ENCODE measurements at regions not wholly inside any gene's neighbourhood (a gene's known extent, or its start where the extent isn't known, plus 50 kb on each side); places are given as distances from the start of the nearest gene placed in this dataset.

GRCh38 chr7:149362696-149363095 lies 98.2 kb downstream of the ZNF777 start:
- ChIA-PET POLR2A (no interaction called here), CTCF (ENCODE audit: low intra/inter-chr PET ratio, low total read pairs) (no interaction called here)
- DNase-seq (ENCODE audit: low spot score) (no peak), FAIRE-seq (no peak), ATAC-seq (no peak)
- Histone ChIP-seq H3K27me3 (ENCODE audit: control insufficient read depth in 1 of 2, insufficient read depth in 2 of 2, low read length in 2 of 2) (no peaks in the 10 kb centered on the region; a peak in 1 of 5 replicates), H3K4me1 (ENCODE audit: insufficient read depth, low read length) (no peaks in the 10 kb centered on the region), H3K9me3 (ENCODE audit: low read length) (no peaks in the 10 kb centered on the region), H3K36me3 (replicated peaks in 1 of 2; ENCODE audit: control insufficient read depth in 1 of 2, insufficient read depth in 2 of 2, low read length in 2 of 2) (no peaks in the 10 kb centered on the region), H3K4me2 (ENCODE audit: low read depth, low read length) (no peak overlapping the region), H3K9ac (ENCODE audit: insufficient read depth, low read depth, low read length) (no peak overlapping the region), H3K79me2 (ENCODE audit: insufficient read depth, low read length) (no peaks in the 10 kb centered on the region), H3K27ac (ENCODE audit: extremely low read length, insufficient read depth, low read length) (no peak overlapping the region), H4K20me1 (ENCODE audit: insufficient read depth, low read length) (no peaks in the 10 kb centered on the region), H2AFZ (ENCODE audit: low read length) (no peak overlapping the region), H3K4me3 (replicated peaks in 1 of 3; ENCODE audit: insufficient read depth in 1 of 3, low read depth in 2 of 3, low read length in 3 of 3) (no peak overlapping the region)
- no TSS peak for BruUV-seq (replicated peaks)
- TF ChIP-seq ZNF460 (CRISPR knock-in tag; IDR thresholded peaks at IDR 0.05; ENCODE audit: borderline replicate concordance) = no peak
- no peak for TF ChIP-seq RFXAP (CRISPR knock-in tag; IDR thresholded peaks at IDR 0.05; ENCODE audit: borderline replicate concordance)
- TF ChIP-seq, protein P1, sequence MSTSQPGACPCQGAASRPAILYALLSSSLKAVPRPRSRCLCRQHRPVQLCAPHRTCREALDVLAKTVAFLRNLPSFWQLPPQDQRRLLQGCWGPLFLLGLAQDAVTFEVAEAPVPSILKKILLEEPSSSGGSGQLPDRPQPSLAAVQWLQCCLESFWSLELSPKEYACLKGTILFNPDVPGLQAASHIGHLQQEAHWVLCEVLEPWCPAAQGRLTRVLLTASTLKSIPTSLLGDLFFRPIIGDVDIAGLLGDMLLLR (CRISPR knock-in tag; IDR thresholded peaks at IDR 0.05) = no peak
- no peak for TF ChIP-seq EED (CRISPR knock-in tag; IDR thresholded peaks at IDR 0.05)
- no peak for TF ChIP-seq DR1 (CRISPR knock-in tag; IDR thresholded peaks at IDR 0.05)
- TF ChIP-seq ZNF609 (CRISPR knock-in tag; IDR thresholded peaks at IDR 0.05; ENCODE audit: borderline replicate concordance) = no peak
- TF ChIP-seq NFE2L2 (IDR thresholded peaks at IDR 0.05; ENCODE audit: low read length) = no peak
- TF ChIP-seq, protein P2, sequence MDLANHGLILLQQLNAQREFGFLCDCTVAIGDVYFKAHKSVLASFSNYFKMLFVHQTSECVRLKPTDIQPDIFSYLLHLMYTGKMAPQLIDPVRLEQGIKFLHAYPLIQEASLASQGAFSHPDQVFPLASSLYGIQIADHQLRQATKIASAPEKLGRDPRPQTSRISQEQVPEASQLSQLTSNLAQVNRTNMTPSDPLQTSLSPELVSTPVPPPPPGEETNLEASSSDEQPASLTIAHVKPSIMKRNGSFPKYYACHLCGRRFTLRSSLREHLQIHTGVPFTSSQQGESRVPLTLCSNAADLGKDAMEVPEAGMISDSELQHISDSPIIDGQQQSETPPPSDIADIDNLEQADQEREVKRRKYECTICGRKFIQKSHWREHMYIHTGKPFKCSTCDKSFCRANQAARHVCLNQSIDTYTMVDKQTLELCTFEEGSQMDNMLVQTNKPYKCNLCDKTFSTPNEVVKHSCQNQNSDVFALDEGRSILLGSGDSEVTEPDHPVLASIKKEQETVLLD (CRISPR knock-in tag; IDR thresholded peaks at IDR 0.05; ENCODE audit: low read depth) = no peak
- TF ChIP-seq GZF1 (CRISPR knock-in tag; IDR thresholded peaks at IDR 0.05) = no peak
- no peak for TF ChIP-seq ZFP36 (IDR thresholded peaks at IDR 0.05; ENCODE audit: borderline replicate concordance, low read depth, low read length, partially characterized antibody)
- no peak for TF ChIP-seq ZNF773 (CRISPR knock-in tag; IDR thresholded peaks at IDR 0.05; ENCODE audit: borderline replicate concordance)
- TF ChIP-seq SP4 (CRISPR knock-in tag; IDR thresholded peaks at IDR 0.05) = no peak
- no peak for TF ChIP-seq ZNF17 (CRISPR knock-in tag; IDR thresholded peaks at IDR 0.05)
- intact Hi-C loops (cut with micrococcal nuclease; ENCODE audit: unreplicated experiment) = no loop called here
- in situ Hi-C loops (cut with HindIII; ENCODE audit: extremely low pct_ligation_motif_present, low pct_unique_long_range_greater_than_20kb) = no loop called here
- WGBS (ENCODE audit: low lambda C conversion rate) = 0% methylated on average over 1 of the region's 1 CpG

All from HepG2 (cell line).